ENCODE measurements at regions not wholly inside any gene's neighbourhood (a gene's known extent, or its start where the extent isn't known, plus 50 kb on each side); places are given as distances from the start of the nearest gene placed in this dataset.

- TF ChIP-seq CTCF (IDR thresholded peaks at IDR 0.05) (no peak), POLR2A (IDR thresholded peaks at IDR 0.05) (no peak)
Observed at GRCh38 chr3:106425026-106425425, 556.2 kb upstream of the CBLB start.

Data from body of pancreas (tissue), 4 donors.